ENCODE measurements at regions not wholly inside any gene's neighbourhood (a gene's known extent, or its start where the extent isn't known, plus 50 kb on each side); places are given as distances from the start of the nearest gene placed in this dataset.

DNA sequence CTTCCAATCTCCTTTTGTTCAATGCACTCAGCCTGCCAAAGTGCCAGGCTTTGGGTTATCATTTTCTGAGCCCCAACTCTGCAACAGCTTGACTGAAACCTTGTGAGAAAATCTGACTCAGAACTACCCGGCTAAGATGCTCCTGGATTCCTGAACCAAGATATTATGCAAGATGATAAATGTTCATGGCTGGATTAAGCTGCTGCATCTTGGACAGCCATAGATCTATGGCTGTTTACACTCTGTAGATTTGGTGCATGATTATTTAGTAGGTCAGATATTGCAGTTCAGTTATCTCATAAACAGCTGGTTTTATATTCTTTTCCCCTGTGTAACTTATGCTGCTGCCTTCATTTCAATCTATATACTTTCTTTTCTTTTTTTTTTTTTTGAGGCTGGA lies 243.5 kb downstream of the GATA3 start:
- TF ChIP-seq, protein P1, sequence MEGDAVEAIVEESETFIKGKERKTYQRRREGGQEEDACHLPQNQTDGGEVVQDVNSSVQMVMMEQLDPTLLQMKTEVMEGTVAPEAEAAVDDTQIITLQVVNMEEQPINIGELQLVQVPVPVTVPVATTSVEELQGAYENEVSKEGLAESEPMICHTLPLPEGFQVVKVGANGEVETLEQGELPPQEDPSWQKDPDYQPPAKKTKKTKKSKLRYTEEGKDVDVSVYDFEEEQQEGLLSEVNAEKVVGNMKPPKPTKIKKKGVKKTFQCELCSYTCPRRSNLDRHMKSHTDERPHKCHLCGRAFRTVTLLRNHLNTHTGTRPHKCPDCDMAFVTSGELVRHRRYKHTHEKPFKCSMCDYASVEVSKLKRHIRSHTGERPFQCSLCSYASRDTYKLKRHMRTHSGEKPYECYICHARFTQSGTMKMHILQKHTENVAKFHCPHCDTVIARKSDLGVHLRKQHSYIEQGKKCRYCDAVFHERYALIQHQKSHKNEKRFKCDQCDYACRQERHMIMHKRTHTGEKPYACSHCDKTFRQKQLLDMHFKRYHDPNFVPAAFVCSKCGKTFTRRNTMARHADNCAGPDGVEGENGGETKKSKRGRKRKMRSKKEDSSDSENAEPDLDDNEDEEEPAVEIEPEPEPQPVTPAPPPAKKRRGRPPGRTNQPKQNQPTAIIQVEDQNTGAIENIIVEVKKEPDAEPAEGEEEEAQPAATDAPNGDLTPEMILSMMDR (IDR thresholded peaks at IDR 0.05; ENCODE audit: extremely low read depth, missing control alignments) = no peak
- no peak for DNase-seq (ENCODE audit: low spot score)

DNA sequence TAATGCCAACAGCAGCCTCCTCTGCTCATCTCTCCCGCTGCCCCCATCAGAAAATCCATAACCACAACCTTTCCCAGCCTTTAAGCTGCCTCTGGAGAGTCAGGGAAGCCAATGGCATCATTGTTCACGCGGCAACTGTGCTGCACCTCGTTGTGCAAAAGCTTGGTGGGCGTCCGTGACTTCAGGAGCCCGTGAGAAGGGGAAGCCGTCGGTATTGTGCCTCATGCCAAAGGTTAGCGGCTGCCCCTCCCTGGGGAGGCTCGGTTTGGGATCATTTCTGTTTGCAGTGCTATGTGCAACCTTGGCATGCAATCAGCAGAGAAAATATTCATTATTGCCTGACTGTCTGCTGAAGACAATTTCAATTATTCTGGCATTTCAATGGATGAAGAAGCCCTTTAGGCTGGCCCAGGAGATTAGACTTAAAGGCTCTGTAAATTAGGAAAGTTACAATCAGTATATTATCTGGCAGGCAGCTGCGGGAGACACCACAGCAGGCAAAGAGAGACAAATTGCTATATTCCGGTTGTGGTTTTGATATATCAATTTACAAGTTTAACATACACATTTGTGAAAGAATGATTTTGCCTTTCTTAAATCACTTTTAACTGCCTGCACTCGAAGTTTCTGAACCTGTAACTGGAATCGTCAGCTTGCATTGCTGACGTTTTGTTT lies 244.5 kb downstream of the GATA3 start:
- no peak for DNase-seq (ENCODE audit: low spot score)
- TF ChIP-seq, protein P1 (IDR thresholded peaks at IDR 0.05; ENCODE audit: extremely low read depth, missing control alignments) = no peak

DNA sequence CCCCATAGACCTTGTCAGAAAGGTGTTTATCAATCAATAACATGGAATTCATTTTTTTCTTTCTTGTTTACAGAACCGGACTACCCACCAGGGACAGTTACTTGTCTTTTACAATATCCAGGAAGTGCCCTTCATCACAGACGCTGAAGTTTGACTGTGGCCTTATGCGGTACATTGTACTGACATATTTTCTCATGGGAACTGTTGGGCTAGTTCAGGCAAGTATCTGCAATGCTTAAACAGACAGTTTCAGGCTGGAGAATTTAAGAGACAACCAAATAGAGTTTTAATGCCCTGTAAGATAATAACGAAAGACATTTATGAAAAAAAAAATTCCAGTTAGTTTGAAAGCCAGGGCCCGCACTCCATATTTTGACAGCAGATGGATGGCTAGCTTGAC lies 246.4 kb downstream of the GATA3 start:
- TF ChIP-seq, protein P1 (IDR thresholded peaks at IDR 0.05; ENCODE audit: extremely low read depth, missing control alignments) = no peak
- DNase-seq (ENCODE audit: low spot score) = no peak

DNA sequence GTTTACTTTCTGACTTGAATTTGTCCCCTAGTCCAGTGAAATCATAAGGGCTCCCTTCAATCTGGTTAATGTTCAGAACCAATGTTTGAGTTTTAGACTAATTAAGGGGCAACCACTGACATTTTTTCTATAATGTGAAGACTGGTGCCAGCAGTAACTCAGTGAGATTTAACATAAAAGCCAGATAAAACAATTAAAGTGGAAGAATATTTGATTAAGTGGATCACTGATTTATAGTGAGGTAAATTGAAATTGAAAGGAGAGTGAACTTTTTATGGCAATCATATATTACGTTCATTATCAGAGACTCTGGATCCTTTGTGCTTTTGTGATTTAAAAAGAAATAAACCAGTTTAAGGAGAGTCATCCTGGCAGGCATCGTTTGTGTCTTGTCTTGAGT lies 246.8 kb downstream of the GATA3 start:
- DNase-seq (ENCODE audit: low spot score) = no peak
- TF ChIP-seq, protein P1 (IDR thresholded peaks at IDR 0.05; ENCODE audit: extremely low read depth, missing control alignments) = no peak

DNA sequence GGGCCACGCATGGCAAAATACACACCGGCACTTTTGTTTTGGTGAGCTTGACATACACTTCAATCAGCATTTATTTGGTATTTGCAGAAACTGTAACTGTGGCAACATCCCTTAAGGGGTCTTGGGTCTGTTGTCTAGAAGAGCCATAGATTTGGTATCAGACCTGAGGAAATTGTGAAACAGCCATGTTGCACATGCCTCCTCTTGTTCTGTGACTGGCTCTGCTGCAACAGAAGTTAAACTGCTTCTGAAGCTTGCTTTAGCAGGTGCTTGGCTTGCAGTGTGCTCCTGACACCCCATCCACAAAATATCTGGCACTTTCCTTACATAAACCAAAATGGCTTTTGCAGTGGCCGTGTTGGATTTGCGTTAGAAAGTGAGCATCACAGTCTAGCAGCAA lies 247.3 kb downstream of the GATA3 start:
- TF ChIP-seq, protein P1 (IDR thresholded peaks at IDR 0.05; ENCODE audit: extremely low read depth, missing control alignments) = no peak
- no peak for DNase-seq (ENCODE audit: low spot score)

DNA sequence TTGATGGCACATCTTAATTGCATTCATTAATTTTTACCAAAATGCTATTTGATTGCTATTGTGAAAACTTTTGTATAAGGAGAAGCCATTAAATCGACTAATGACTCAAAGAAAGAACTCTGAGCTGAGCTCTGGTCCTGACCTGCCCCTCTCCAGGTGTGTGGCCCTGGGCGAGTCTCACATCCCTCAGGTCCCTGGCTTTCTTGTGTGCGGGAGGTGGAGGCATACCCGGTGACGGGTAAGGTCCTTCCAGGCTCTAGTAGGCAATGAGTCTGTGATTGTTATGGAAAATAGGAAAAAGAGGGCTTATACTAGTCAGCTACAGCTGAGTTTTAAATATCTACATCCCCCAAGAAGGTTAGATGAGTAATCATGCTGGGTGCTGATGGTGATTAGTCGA lies 248.1 kb downstream of the GATA3 start:
- TF ChIP-seq, protein P1 (IDR thresholded peaks at IDR 0.05; ENCODE audit: extremely low read depth, missing control alignments) = no peak
- DNase-seq (ENCODE audit: low spot score) = no peak

DNA sequence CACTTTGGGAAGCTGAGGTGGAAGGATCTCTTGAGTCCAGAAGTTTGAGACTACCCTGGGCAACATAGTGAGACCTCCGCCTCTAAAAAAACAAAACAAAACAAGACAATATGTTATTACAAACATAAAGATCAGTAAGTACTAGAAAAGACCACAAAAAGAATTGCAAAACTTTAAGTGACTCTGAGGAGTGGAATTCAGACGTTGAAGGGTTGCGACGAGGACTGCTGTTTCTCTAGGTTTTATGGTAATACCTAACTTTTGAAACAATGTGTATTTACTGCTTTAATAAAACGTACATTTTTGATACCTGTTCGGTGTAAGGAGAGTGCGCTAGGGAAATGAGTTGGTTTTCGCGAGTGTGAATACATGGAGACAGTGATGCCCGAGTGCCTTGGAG lies 250.4 kb downstream of the GATA3 start:
- DNase-seq (ENCODE audit: low spot score) = no peak

More for the DNA sequence above, 250.4 kb downstream of the GATA3 start:
- TF ChIP-seq, protein P1 (IDR thresholded peaks at IDR 0.05; ENCODE audit: extremely low read depth, missing control alignments) = no peak

Measured in GM20000 (cell line).